ENCODE measurements at regions not wholly inside any gene's neighbourhood (a gene's known extent, or its start where the extent isn't known, plus 50 kb on each side); places are given as distances from the start of the nearest gene placed in this dataset.

GRCh38 chr4:52260514-52261210 lies 209.6 kb downstream of the SPATA18 start:
- TF ChIP-seq, protein P1, sequence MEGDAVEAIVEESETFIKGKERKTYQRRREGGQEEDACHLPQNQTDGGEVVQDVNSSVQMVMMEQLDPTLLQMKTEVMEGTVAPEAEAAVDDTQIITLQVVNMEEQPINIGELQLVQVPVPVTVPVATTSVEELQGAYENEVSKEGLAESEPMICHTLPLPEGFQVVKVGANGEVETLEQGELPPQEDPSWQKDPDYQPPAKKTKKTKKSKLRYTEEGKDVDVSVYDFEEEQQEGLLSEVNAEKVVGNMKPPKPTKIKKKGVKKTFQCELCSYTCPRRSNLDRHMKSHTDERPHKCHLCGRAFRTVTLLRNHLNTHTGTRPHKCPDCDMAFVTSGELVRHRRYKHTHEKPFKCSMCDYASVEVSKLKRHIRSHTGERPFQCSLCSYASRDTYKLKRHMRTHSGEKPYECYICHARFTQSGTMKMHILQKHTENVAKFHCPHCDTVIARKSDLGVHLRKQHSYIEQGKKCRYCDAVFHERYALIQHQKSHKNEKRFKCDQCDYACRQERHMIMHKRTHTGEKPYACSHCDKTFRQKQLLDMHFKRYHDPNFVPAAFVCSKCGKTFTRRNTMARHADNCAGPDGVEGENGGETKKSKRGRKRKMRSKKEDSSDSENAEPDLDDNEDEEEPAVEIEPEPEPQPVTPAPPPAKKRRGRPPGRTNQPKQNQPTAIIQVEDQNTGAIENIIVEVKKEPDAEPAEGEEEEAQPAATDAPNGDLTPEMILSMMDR (conservative IDR thresholded peaks at IDR 0.05), result no peak
- H3K36me3 Mint-ChIP-seq (ENCODE audit: low read depth), result no peaks in the 10 kb centered on the region
- no peaks in the 10 kb centered on the region for H3K27me3 Mint-ChIP-seq (ENCODE audit: low read depth)
- H3K4me1 Mint-ChIP-seq, result no peaks in the 10 kb centered on the region
- H3K27ac Mint-ChIP-seq (ENCODE audit: unreplicated experiment), result peak overlapping the region; percentile 68
- no peak for DNase-seq (ENCODE audit: low read depth, low spot score)
- H3K4me3 Mint-ChIP-seq, result no peak overlapping the region
- H3K9me3 Mint-ChIP-seq, result no peaks in the 10 kb centered on the region

DNA sequence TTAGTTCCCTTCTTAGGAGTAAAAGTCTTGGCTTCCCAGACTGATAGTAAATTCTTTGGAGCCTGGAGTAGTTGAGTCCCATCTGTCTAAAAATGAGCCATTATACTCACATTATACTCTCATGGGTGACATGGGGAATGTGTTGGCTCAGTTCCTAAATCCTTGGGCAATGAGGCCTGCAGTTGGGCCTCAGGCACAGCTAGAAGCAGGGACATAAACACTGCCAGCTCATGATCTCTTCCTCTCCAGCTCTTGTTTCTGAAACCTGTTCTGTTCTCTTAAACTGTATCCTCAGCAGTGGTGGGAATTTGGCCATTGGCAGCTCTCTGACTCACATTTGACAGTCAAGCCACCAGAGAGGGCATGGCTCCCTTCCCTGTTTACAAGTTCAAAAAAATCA lies 212.5 kb downstream of the SPATA18 start:
- Mint-ChIP-seq H3K4me3 (no peak overlapping the region), H3K27me3 (ENCODE audit: low read depth) (no peaks in the 10 kb centered on the region), H3K9me3 (no peaks in the 10 kb centered on the region), H3K4me1 (no peaks in the 10 kb centered on the region), H3K36me3 (ENCODE audit: low read depth) (no peaks in the 10 kb centered on the region), H3K27ac (ENCODE audit: unreplicated experiment) (no peak overlapping the region)
- DNase-seq (ENCODE audit: low read depth, low spot score), result no peak
- TF ChIP-seq, protein P1 (conservative IDR thresholded peaks at IDR 0.05), result no peak

- TF ChIP-seq, protein P1 (conservative IDR thresholded peaks at IDR 0.05), result no peak
- Mint-ChIP-seq H3K4me3 (no peak overlapping the region), H3K9me3 (no peaks in the 10 kb centered on the region), H3K36me3 (ENCODE audit: low read depth) (no peaks in the 10 kb centered on the region), H3K27me3 (ENCODE audit: low read depth) (peaks cover 7% of the 10 kb centered on the region), H3K4me1 (no peaks in the 10 kb centered on the region), H3K27ac (ENCODE audit: unreplicated experiment) (peak overlapping the region; percentile 68)
- no peak for DNase-seq (ENCODE audit: low read depth, low spot score)
These were observed 214.8 kb downstream of the SPATA18 start for GRCh38 chr4:52265781-52266525.

DNA sequence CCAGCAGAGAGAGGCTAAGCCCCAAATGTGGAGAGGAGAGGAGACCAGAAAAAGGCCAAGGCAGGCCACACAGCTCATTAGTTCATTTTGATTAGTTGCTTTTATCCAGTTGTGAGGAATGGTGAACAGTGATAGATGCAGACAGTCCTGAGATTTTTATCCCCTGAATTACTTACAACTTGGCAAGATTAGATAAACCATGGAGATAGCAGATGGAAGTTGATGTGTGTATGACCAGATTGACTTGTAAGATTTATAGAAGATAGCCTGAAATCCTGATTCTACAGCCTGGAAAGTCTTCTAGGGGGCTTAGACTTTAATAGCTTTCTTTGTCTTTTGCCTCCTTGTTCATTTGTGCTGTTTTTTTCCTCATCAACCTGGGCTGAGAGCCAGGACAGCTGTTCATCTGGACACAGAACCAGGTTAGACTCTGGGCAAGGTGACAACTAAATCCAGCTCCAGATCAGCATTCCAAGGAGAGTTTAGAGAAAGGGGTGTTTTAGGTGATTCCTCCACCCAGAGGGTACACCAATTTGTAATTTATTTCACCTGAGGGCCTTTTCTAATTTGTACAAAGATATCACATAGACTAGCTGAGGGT lies 215.5 kb downstream of the SPATA18 start:
- Mint-ChIP-seq H3K36me3 (ENCODE audit: low read depth) (no peaks in the 10 kb centered on the region), H3K4me1 (no peaks in the 10 kb centered on the region), H3K27ac (ENCODE audit: unreplicated experiment) (no peak overlapping the region), H3K9me3 (no peaks in the 10 kb centered on the region), H3K27me3 (ENCODE audit: low read depth) (peaks cover 7% of the 10 kb centered on the region), H3K4me3 (no peak overlapping the region)
- TF ChIP-seq, protein P1 (conservative IDR thresholded peaks at IDR 0.05), result no peak
- no peak for DNase-seq (ENCODE audit: low read depth, low spot score)

DNA sequence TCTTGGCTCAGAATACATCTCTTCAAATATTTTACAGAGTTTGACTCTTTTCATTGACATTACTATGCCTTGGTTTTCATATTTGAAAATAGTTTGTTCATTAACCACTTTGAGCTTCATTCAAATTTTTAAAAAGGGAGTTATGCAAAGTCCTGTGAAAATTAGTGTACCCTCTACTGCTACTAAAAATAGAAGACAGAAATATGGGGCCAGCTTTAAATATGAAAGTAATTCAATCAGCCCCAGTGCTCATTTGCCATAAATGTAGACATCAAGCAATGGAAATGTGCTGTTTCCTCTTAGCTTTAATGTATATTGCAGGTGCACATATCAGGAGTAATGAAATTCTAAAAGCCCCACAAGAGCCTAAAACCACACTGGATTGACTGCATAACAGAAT lies 218.7 kb downstream of the SPATA18 start:
- Mint-ChIP-seq H3K4me1 (no peaks in the 10 kb centered on the region), H3K27me3 (ENCODE audit: low read depth) (peaks cover 7% of the 10 kb centered on the region), H3K36me3 (ENCODE audit: low read depth) (no peaks in the 10 kb centered on the region), H3K9me3 (peaks cover 4% of the 10 kb centered on the region), H3K27ac (ENCODE audit: unreplicated experiment) (no peak overlapping the region), H3K4me3 (no peak overlapping the region)
- TF ChIP-seq, protein P1 (conservative IDR thresholded peaks at IDR 0.05), result no peak
- DNase-seq (ENCODE audit: low read depth, low spot score), result no peak
